Mesenchymal stem cell (in vitro differentiated cells and primary cell): ENCODE measurements at regions not wholly inside any gene's neighbourhood (a gene's known extent, or its start where the extent isn't known, plus 50 kb on each side); places are given as distances from the start of the nearest gene placed in this dataset.

Experiments
- DNase-seq: peaks from one replicate; pipeline ENCODE4 v3.0.0-alpha.2; 2013
- H2AFZ ChIP-seq: one replicate; pipeline ENCODE4 v1.6.1; 2013; ENCODE audit warnings: low read depth, mild to moderate bottlenecking, control low read depth, inconsistent platforms, low read length, moderate library complexity
- H2AK5ac ChIP-seq: 2 replicates; pipeline ENCODE4 v1.6.1; 2013; ENCODE audit warnings: low read length, moderate library complexity, mild to moderate bottlenecking, inconsistent platforms; ENCODE audit not compliant: severe bottlenecking
- H2BK120ac ChIP-seq: one replicate; pipeline ENCODE4 v1.6.1; 2013; ENCODE audit warnings: low read depth, mild to moderate bottlenecking, inconsistent platforms, low read length, moderate library complexity
- H2BK12ac ChIP-seq, 2 experiments: one replicate each; pipeline ENCODE4 v1.6.1; 2013; ENCODE audit warnings: inconsistent platforms in 2 of 2, low read length in 2 of 2, mild to moderate bottlenecking in 2 of 2, moderate library complexity in 2 of 2, control low read depth in 1 of 2
- H2BK15ac ChIP-seq: one replicate; pipeline ENCODE4 v1.6.1; 2013; ENCODE audit warnings: mild to moderate bottlenecking, low read depth, inconsistent platforms; ENCODE audit not compliant: poor library complexity, severe bottlenecking
- H2BK5ac ChIP-seq: 2 replicates; pipeline ENCODE4 v1.6.1; 2013; ENCODE audit warnings: low read depth, mild to moderate bottlenecking, low read length, control low read depth, inconsistent platforms; ENCODE audit not compliant: poor library complexity, severe bottlenecking
- H3K14ac ChIP-seq, 2 experiments: one replicate each; pipeline ENCODE4 v1.6.1; 2013; ENCODE audit warnings: inconsistent platforms in 2 of 2, low read length in 2 of 2, control low read depth in 1 of 2, mild to moderate bottlenecking in 1 of 2, moderate library complexity in 1 of 2
- H3K18ac ChIP-seq, 2 experiments: one replicate each; pipeline ENCODE4 v1.6.1; 2013; ENCODE audit warnings: inconsistent platforms in 2 of 2, low read length in 2 of 2, control low read depth in 1 of 2, low read depth in 1 of 2, mild to moderate bottlenecking in 1 of 2
- H3K23ac ChIP-seq, 2 experiments: one replicate each; pipeline ENCODE4 v1.6.1; 2013; ENCODE audit warnings: inconsistent platforms in 2 of 2, low read length in 2 of 2, mild to moderate bottlenecking in 2 of 2, moderate library complexity in 2 of 2, control low read depth in 1 of 2
- H3K27ac ChIP-seq: 2 replicates; pipeline ENCODE4 v1.5.1; 2013; ENCODE audit warnings: mild to moderate bottlenecking, moderate library complexity, low read length, control low read depth, inconsistent platforms; ENCODE audit not compliant: poor library complexity, severe bottlenecking
- H3K27me3 ChIP-seq, 2 experiments: 2 replicates each; pipeline versions ENCODE4 v1.6.1 to v1.7.0; 2013; ENCODE audit warnings: low read length in 2 of 2, mild to moderate bottlenecking in 2 of 2, moderate library complexity in 2 of 2, control low read depth in 1 of 2, inconsistent platforms in 1 of 2; ENCODE audit not compliant: control insufficient read depth in 1 of 2, insufficient read depth in 1 of 2
- H3K36me3 ChIP-seq, 2 experiments: 2 replicates each; pipeline versions ENCODE4 v1.6.1 to v1.7.0; 2013; ENCODE audit warnings: low read length in 2 of 2, control low read depth in 1 of 2, inconsistent platforms in 1 of 2, low read depth in 1 of 2, mild to moderate bottlenecking in 1 of 2; ENCODE audit not compliant: insufficient read depth in 2 of 2, control insufficient read depth in 1 of 2
- H3K4ac ChIP-seq, 2 experiments: one replicate each; pipeline ENCODE4 v1.6.1; 2013; ENCODE audit warnings: inconsistent platforms in 2 of 2, low read length in 2 of 2, mild to moderate bottlenecking in 2 of 2, moderate library complexity in 2 of 2, control low read depth in 1 of 2, low read depth in 1 of 2
- H3K4me1 ChIP-seq: 2 replicates; pipeline ENCODE4 v1.6.1; 2013; ENCODE audit warnings: low read depth, low read length, control low read depth; ENCODE audit not compliant: control insufficient read depth, insufficient read depth
- H3K4me2 ChIP-seq: 2 replicates; pipeline ENCODE4 v1.6.1; 2013; ENCODE audit warnings: low read length, mild to moderate bottlenecking, inconsistent platforms; ENCODE audit not compliant: poor library complexity, severe bottlenecking
- H3K4me3 ChIP-seq, 2 experiments: 2 replicates each; pipeline versions ENCODE4 v1.5.1 to v1.7.0; 2013; ENCODE audit warnings: low read length in 2 of 2, mild to moderate bottlenecking in 2 of 2, control low read depth in 1 of 2, low read depth in 1 of 2; ENCODE audit not compliant: insufficient read depth in 1 of 2
- H3K79me1 ChIP-seq: replicated peaks from 2 replicates; pipeline ENCODE4 v1.6.1; 2013; ENCODE audit warnings: mild to moderate bottlenecking, control low read depth, low read length, inconsistent platforms; ENCODE audit not compliant: poor library complexity, severe bottlenecking
- H3K9ac ChIP-seq: 2 replicates; pipeline ENCODE4 v1.7.0; 2013; ENCODE audit warnings: mild to moderate bottlenecking, low read length, moderate library complexity
- H3K9me3 ChIP-seq: 2 replicates; pipeline ENCODE4 v1.7.0; 2013; ENCODE audit warnings: mild to moderate bottlenecking, low read length; ENCODE audit not compliant: control insufficient read depth
- H4K8ac ChIP-seq: one replicate; pipeline ENCODE4 v1.6.1; 2013; ENCODE audit warnings: inconsistent platforms, mild to moderate bottlenecking, low read length, moderate library complexity
- H4K91ac ChIP-seq: one replicate; pipeline ENCODE4 v1.6.1; 2013; ENCODE audit warnings: mild to moderate bottlenecking, low read length, inconsistent platforms
- WGBS: methylation state at CpG from one replicate; pipeline ENCODE4 v1.1.7; 2013; ENCODE audit warnings: mixed read lengths; 5-methylcytosine and 5-hydroxymethylcytosine counted together

DNA sequence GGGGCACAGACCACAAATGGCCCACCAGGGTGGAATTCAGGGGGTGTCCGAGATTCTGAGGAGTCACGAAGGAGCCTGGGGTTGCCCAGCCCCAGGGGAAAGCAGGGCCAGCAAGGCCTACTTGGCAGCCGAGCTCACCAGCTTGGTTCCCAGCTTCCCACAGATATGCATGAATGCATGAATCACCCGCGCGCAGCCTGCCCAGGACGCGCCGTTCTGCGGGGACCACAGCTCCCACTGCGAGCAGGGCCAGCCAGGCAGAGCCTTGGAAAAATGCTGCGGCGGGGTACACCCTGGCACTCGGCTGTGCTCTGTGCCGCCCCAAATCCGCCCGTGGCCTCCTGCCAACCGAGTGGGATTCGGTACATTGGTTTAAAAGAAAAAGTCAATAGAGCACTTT lies 211.0 kb downstream of the NFATC2 start:
- Histone ChIP-seq H2AK5ac (no peak overlapping the region), H3K14ac (no peak overlapping the region)
- WGBS, result 96% methylated on average over 19 of the region's 19 CpGs

GRCh38 chr20:51329845-51330244 lies 212.7 kb downstream of the NFATC2 start:
- Histone ChIP-seq H3K4me3 (no peak overlapping the region), H3K14ac (no peak overlapping the region), H3K23ac (no peak overlapping the region), H3K27me3 (no peaks in the 10 kb centered on the region), H3K18ac (no peak overlapping the region), H3K4me2 (no peak overlapping the region), H4K91ac (no peak overlapping the region), H2BK120ac (no peak overlapping the region), H3K9ac (no peak overlapping the region), H2BK5ac (no peak overlapping the region), H2AFZ (no peak overlapping the region), H4K8ac (no peak overlapping the region), H3K4ac (no peak overlapping the region), H3K27ac (no peak overlapping the region), H3K4me1 (peaks cover 10% of the 10 kb centered on the region), H3K9me3 (peaks cover 20% of the 10 kb centered on the region), H3K36me3 (no peaks in the 10 kb centered on the region), H2BK12ac (no peak overlapping the region), H3K79me1 (no peaks in the 10 kb centered on the region), H2AK5ac (no peak overlapping the region), H2BK15ac (no peak overlapping the region)
- 100% methylated on average over 1 of the region's 1 CpG for WGBS
- no peak for DNase-seq

More for the DNA sequence above, 211.0 kb downstream of the NFATC2 start:
- Histone ChIP-seq H2BK12ac (peak overlapping the region; percentile 11 to 19), H3K27me3 (no peaks in the 10 kb centered on the region), H2BK15ac (peak overlapping the region; percentile 9), H4K8ac (no peak overlapping the region), H4K91ac (no peak overlapping the region), H2AFZ (no peak overlapping the region), H3K4ac (no peak overlapping the region), H3K27ac (no peak overlapping the region), H3K36me3 (no peaks in the 10 kb centered on the region), H3K4me2 (no peak overlapping the region), H2BK5ac (no peak overlapping the region), H3K23ac (no peak overlapping the region), H3K4me1 (peaks cover 13% of the 10 kb centered on the region), H3K4me3 (no peak overlapping the region), H3K9me3 (peaks cover 20% of the 10 kb centered on the region), H2BK120ac (no peak overlapping the region), H3K18ac (no peak overlapping the region), H3K79me1 (no peaks in the 10 kb centered on the region), H3K9ac (no peak overlapping the region)
- no peak for DNase-seq

DNA sequence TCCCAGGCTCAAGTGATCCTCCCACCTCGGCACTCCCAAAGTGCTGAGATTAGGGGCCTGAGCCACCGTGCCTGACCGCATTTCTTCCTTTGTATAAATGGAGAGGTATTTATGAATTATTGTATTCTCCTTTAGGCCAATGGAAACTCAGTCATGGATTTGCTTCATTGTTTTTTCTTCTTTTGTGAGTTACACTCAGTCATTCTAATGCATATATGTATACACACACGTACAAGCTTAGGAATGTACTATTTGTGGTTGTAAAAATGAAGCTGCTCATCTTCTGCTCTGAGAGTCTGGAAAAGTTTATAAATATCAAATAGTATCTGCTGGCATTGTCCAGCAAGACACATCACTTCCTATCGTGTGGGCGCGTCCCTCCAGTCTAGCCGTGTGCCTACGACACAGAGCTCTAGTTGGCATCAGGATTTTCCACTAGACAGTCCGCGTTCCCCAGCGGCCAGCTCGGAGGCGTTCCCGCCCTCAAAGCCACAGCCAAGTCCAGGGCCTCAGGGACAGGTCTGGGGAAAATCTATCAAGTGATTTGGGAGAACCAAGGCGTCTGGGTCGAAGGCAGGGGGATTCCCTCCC lies 215.2 kb downstream of the NFATC2 start:
- peak overlapping the region in 1 of 2 experiments; percentile 74 for H3K4ac ChIP-seq
- H2BK5ac ChIP-seq, result no peak overlapping the region
- no peak overlapping the region for H3K14ac ChIP-seq
- H3K18ac ChIP-seq, result peak overlapping the region; percentile 11 to 75
- no peak overlapping the region for H3K4me3 ChIP-seq
- peak; percentile 96 for DNase-seq
- H2BK12ac ChIP-seq, result peak overlapping the region; percentile 3 to 80
- no peak overlapping the region for H2BK120ac ChIP-seq
- H3K4me2 ChIP-seq, result no peak overlapping the region
- peaks cover 5% of the 10 kb centered on the region for H3K4me1 ChIP-seq
- H2BK15ac ChIP-seq, result no peak overlapping the region
- no peaks in the 10 kb centered on the region for H3K27me3 ChIP-seq
- peak overlapping the region; percentile 5 for H3K9ac ChIP-seq
- H3K9me3 ChIP-seq, result peaks cover 20% of the 10 kb centered on the region
- no peak overlapping the region for H2AFZ ChIP-seq
- H4K91ac ChIP-seq, result peak overlapping the region; percentile 34
- WGBS, result 56% methylated on average over 13 of the region's 17 CpGs
- no peaks in the 10 kb centered on the region for H3K79me1 ChIP-seq
- H3K27ac ChIP-seq, result no peak overlapping the region
- peak overlapping the region; percentile 8 for H4K8ac ChIP-seq
- H2AK5ac ChIP-seq, result no peak overlapping the region
- H3K36me3 ChIP-seq, result no peaks in the 10 kb centered on the region
- H3K23ac ChIP-seq, result no peak overlapping the region

DNA sequence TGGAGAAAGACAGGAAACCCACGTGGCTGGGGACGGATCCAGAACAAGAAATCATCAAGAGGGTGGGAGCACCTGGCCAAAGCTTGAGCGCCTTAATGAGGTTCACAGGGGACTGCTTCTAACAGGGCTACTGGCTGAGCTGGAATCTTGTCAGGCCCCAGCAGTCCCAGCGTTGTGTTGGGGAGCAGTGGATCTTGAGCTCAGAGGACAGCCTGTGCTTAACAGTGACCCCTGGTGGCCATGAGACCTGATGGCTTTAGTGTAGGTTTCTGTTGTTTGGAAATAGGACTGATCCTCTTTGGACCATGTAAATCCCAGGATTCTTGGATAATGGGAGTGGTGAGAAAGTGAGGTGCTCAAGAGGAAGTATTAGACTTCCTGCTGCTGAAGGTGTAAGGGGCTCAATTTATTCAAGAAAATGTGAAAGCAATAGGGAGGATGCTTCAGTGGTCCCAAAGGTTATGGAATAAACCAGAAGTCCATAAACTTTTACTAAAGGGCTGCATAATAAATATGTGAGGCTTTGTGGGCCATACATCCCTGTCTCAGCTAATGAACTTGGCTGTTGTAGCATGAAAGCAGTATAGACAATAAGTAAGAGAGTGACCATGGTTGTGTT lies 216.2 kb downstream of the NFATC2 start:
- no peak overlapping the region for H3K27ac ChIP-seq
- DNase-seq, result peak; percentile 71
- no peak overlapping the region for H3K4ac ChIP-seq
- H2AK5ac ChIP-seq, result no peak overlapping the region
- no peak overlapping the region for H3K4me3 ChIP-seq
- H3K36me3 ChIP-seq, result no peaks in the 10 kb centered on the region
- H2AFZ ChIP-seq, result no peak overlapping the region
- no peak overlapping the region for H3K9ac ChIP-seq
- no peak overlapping the region for H2BK120ac ChIP-seq
- H3K9me3 ChIP-seq, result peaks cover 20% of the 10 kb centered on the region
- no peak overlapping the region for H3K23ac ChIP-seq
- H2BK12ac ChIP-seq, result no peak overlapping the region
- H3K4me1 ChIP-seq, result peaks cover 10% of the 10 kb centered on the region
- no peak overlapping the region for H3K4me2 ChIP-seq
- H4K91ac ChIP-seq, result no peak overlapping the region
- no peak overlapping the region for H3K18ac ChIP-seq
- H3K79me1 ChIP-seq, result no peaks in the 10 kb centered on the region
- no peak overlapping the region for H4K8ac ChIP-seq
- no peaks in the 10 kb centered on the region for H3K27me3 ChIP-seq
- no peak overlapping the region for H2BK5ac ChIP-seq
- 61% methylated on average over 4 of the region's 4 CpGs for WGBS
- no peak overlapping the region for H3K14ac ChIP-seq
- no peak overlapping the region for H2BK15ac ChIP-seq
